ENCODE measurements at regions not wholly inside any gene's neighbourhood (a gene's known extent, or its start where the extent isn't known, plus 50 kb on each side); places are given as distances from the start of the nearest gene placed in this dataset.

DNA sequence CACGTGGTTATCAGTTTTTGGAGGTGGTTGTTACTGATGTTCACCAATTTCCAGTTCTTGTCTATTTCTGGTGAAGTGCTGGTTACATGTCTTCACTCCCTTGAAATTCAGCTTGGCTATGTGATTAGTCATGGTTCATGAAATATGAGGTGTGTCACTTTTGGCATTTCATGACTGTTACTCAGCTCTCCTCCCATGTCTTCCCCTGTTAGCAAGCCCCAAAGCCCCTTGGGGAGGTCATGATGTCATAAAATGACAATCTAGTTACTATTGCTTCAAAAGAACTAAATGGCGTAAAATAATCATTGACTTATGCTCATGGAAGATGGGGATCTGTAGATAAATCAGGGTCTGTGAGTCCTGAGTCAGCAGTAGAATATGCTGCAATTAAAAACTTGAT is 425.1 kb downstream of the SETD4 start:
- Histone ChIP-seq H3K36me3 (no peaks in the 10 kb centered on the region), H3K27me3 (peaks cover 0 to 7% (median 0%) of the 10 kb centered on the region in 7 donors), H3K9me3 (no peaks in the 10 kb centered on the region), H3K27ac (no peak overlapping the region), H3K4me1 (peaks cover 0 to 6% (median 0%) of the 10 kb centered on the region in 9 donors), H3K4me3 (no peak overlapping the region)
- DNase-seq (no peak), ATAC-seq (peak in 1 of 8 donors; percentile 64)
- TF ChIP-seq, protein P1, sequence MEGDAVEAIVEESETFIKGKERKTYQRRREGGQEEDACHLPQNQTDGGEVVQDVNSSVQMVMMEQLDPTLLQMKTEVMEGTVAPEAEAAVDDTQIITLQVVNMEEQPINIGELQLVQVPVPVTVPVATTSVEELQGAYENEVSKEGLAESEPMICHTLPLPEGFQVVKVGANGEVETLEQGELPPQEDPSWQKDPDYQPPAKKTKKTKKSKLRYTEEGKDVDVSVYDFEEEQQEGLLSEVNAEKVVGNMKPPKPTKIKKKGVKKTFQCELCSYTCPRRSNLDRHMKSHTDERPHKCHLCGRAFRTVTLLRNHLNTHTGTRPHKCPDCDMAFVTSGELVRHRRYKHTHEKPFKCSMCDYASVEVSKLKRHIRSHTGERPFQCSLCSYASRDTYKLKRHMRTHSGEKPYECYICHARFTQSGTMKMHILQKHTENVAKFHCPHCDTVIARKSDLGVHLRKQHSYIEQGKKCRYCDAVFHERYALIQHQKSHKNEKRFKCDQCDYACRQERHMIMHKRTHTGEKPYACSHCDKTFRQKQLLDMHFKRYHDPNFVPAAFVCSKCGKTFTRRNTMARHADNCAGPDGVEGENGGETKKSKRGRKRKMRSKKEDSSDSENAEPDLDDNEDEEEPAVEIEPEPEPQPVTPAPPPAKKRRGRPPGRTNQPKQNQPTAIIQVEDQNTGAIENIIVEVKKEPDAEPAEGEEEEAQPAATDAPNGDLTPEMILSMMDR (IDR thresholded peaks at IDR 0.05): no peak
- WGBS, 2 donors: 81 to 90% methylated on average over 2 of the region's 2 CpGs
- intact Hi-C loops (cut with DNase I): no loop called here

DNA sequence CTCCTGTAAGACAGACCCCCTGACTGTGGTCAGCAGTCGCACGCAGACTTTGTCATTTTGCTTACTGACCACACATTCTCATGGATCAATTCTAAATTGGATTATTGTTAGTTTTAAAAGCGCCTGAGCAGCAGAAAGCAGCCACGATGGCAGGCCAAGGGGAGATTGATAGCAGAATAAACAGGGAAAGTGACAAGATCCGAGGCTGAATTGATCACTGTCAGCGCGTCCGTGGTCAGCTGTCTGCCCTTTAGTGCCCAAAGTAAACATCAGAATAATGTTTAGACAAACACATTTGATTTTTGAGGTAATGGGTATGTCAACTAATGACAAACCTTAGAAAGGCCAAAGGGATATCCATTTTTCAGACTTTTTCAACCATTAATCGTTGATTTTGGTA is 426.8 kb downstream of the SETD4 start:
- H3K27me3 ChIP-seq: peaks cover 0 to 8% (median under 1%) of the 10 kb centered on the region in 7 donors

DNA sequence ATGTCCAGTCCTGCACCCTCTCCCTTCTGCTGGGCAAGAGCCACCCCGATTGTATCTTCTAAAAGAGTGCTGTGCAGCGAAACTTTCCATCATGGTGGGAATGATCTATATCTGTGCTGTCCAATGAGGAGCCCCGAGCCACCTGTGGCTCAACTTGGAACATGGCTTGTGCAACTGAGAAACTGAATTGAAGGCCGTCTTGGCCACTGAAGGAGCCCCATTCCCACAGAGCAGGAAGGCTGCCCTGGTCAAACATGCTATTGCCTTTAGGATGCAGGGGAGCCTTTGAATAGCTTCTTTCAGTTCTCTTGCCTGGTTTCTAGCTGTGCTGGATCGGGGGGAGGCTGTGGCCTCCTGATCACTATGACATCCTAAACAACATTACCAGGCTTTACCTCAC is 427.6 kb downstream of the SETD4 start:
- no peak for DNase-seq
- intact Hi-C loops (cut with DNase I): no loop called here
- H3K9me3 ChIP-seq: no peaks in the 10 kb centered on the region
- no peak overlapping the region for H3K27ac ChIP-seq
- no peaks in the 10 kb centered on the region for H3K36me3 ChIP-seq
- ATAC-seq: no peak
- peaks cover 0 to 16% (median 4%) of the 10 kb centered on the region in 7 donors for H3K27me3 ChIP-seq
- peaks cover 0 to 6% (median 0%) of the 10 kb centered on the region in 9 donors for H3K4me1 ChIP-seq
- TF ChIP-seq, protein P1 (IDR thresholded peaks at IDR 0.05): no peak
- H3K4me3 ChIP-seq: no peak overlapping the region
- WGBS, 2 donors: 89 to 94% methylated on average over 5 of the region's 5 CpGs

More for the DNA sequence above, 426.8 kb downstream of the SETD4 start:
- intact Hi-C loops (cut with DNase I): no loop called here
- Histone ChIP-seq H3K4me3 (no peak overlapping the region), H3K36me3 (no peaks in the 10 kb centered on the region), H3K9me3 (no peaks in the 10 kb centered on the region), H3K4me1 (peaks cover 0 to 6% (median 0%) of the 10 kb centered on the region in 9 donors), H3K27ac (no peak overlapping the region)
- ATAC-seq (no peak), DNase-seq (no peak)
- WGBS, 2 donors: 82 to 84% methylated on average over 9 of the region's 9 CpGs
- TF ChIP-seq, protein P1 (IDR thresholded peaks at IDR 0.05): no peak

DNA sequence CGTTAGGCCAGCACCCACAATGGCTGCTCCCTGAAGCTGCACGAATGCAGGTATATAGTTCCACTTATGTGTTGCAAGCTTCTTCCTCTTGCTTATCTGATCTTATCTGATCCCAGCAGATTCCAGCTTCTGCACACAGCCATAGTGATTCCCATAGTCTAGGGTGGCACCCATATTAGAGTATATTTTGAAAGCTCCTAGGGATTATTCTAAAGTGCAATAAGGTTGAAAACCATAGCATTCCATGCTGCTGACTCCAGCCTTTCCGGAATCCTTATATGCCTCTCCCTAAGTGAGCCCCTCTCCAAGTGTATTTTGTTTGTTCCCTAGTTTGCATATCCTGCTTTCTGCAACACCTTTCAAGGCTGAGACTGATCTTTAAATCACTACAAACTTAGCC is 432.0 kb downstream of the SETD4 start:
- no peaks in the 10 kb centered on the region for H3K36me3 ChIP-seq
- H3K27me3 ChIP-seq: peaks cover 0 to 25% (median 11%) of the 10 kb centered on the region in 7 donors
- no peaks in the 10 kb centered on the region for H3K9me3 ChIP-seq
- intact Hi-C loops (cut with DNase I): no loop called here
- DNase-seq (no peak), ATAC-seq (no peak)
- TF ChIP-seq, protein P1 (IDR thresholded peaks at IDR 0.05): no peak
- no peaks in the 10 kb centered on the region for H3K4me1 ChIP-seq
- no peak overlapping the region for H3K27ac ChIP-seq
- WGBS, 2 donors: 59 to 85% methylated on average over 3 of the region's 3 CpGs
- no peak overlapping the region for H3K4me3 ChIP-seq

Measured in heart right ventricle (tissue), 16 donors.